Nephron (organoid): ENCODE measurements at regions not wholly inside any gene's neighbourhood (a gene's known extent, or its start where the extent isn't known, plus 50 kb on each side); places are given as distances from the start of the nearest gene placed in this dataset.
"Not testable (repeated sequence)": the region's sequence is repeated elsewhere in the genome, so short reads cannot be mapped to it uniquely, and the experiment has no call there.

Experiments
- H3K27ac Mint-ChIP-seq, 3 experiments: 2 replicates each; pipeline ENCODE4 v1.8.0; 2020; ENCODE audit warnings: mixed read lengths in 3 of 3, mild to moderate bottlenecking in 2 of 3, moderate library complexity in 1 of 3
- H3K27me3 Mint-ChIP-seq: 2 replicates; pipeline ENCODE4 v1.8.0; 2021; ENCODE audit warnings: low read depth, mild to moderate bottlenecking, moderate library complexity, mixed read lengths
- H3K36me3 Mint-ChIP-seq: 2 replicates; pipeline ENCODE4 v1.8.0; 2020; ENCODE audit warnings: low read depth, mixed read lengths
- H3K4me1 Mint-ChIP-seq: 2 replicates; pipeline ENCODE4 v1.8.0; 2020; ENCODE audit warnings: mixed read lengths
- H3K4me3 Mint-ChIP-seq, 3 experiments: 2 replicates each; pipeline ENCODE4 v1.8.0; 2020; ENCODE audit warnings: mild to moderate bottlenecking in 3 of 3, mixed read lengths in 3 of 3, moderate library complexity in 2 of 3
- H3K9me3 Mint-ChIP-seq: 2 replicates; pipeline ENCODE4 v1.8.0; 2020; ENCODE audit warnings: mixed read lengths
- CTCF ChIP-seq, 3 experiments: fragments of 200-600 bp; sonication (generic); IDR thresholded peaks; one replicate each; pipeline ENCODE4 v1.5.0; 2021; ENCODE audit warnings: antibody characterized with exemption in 3 of 3; ENCODE audit not compliant: unreplicated experiment in 3 of 3

GRCh38 chr11:45737056-45737455, 67.9 kb upstream of the SLC35C1 start:
- H3K27me3 Mint-ChIP-seq = peaks cover 6% of the 10 kb centered on the region
- peaks cover 8% of the 10 kb centered on the region for H3K9me3 Mint-ChIP-seq
- H3K4me3 Mint-ChIP-seq = no peak overlapping the region
- no peak for TF ChIP-seq CTCF (IDR thresholded peaks at IDR 0.05; ENCODE audit: unreplicated experiment in 3 of 3)
- no peaks in the 10 kb centered on the region for H3K36me3 Mint-ChIP-seq
- no peak overlapping the region for H3K27ac Mint-ChIP-seq
- H3K4me1 Mint-ChIP-seq = peaks cover 11% of the 10 kb centered on the region

GRCh38 chr11:45736424-45736823, 68.5 kb upstream of the SLC35C1 start:
- TF ChIP-seq CTCF (IDR thresholded peaks at IDR 0.05; ENCODE audit: unreplicated experiment in 3 of 3) = no peak
- Mint-ChIP-seq H3K27me3 (peaks cover 6% of the 10 kb centered on the region), H3K4me1 (peaks cover 11% of the 10 kb centered on the region), H3K27ac (no peak overlapping the region), H3K4me3 (no peak overlapping the region), H3K9me3 (peaks cover 8% of the 10 kb centered on the region), H3K36me3 (no peaks in the 10 kb centered on the region)

GRCh38 chr11:45733176-45733575, 67.8 kb upstream of the CHST1 start:
- H3K27ac Mint-ChIP-seq = no peak overlapping the region
- H3K36me3 Mint-ChIP-seq = no peaks in the 10 kb centered on the region
- TF ChIP-seq CTCF (IDR thresholded peaks at IDR 0.05; ENCODE audit: unreplicated experiment in 3 of 3) = no peak
- H3K9me3 Mint-ChIP-seq = peaks cover 8% of the 10 kb centered on the region
- H3K27me3 Mint-ChIP-seq = peaks cover 6% of the 10 kb centered on the region
- H3K4me3 Mint-ChIP-seq = no peak overlapping the region
- no peaks in the 10 kb centered on the region for H3K4me1 Mint-ChIP-seq

GRCh38 chr11:45732343-45732742, 66.9 kb upstream of the CHST1 start:
- peaks cover 8% of the 10 kb centered on the region for H3K9me3 Mint-ChIP-seq
- no peaks in the 10 kb centered on the region for H3K36me3 Mint-ChIP-seq

GRCh38 chr11:45731171-45731570, 65.7 kb upstream of the CHST1 start:
- H3K9me3 Mint-ChIP-seq, H3K4me1 Mint-ChIP-seq, H3K36me3 Mint-ChIP-seq, H3K27ac Mint-ChIP-seq, H3K27me3 Mint-ChIP-seq, H3K4me3 Mint-ChIP-seq: not testable (repeated sequence)

More at GRCh38 chr11:45732343-45732742, 66.9 kb upstream of the CHST1 start:
- H3K27me3 Mint-ChIP-seq = peaks cover 6% of the 10 kb centered on the region
- no peak overlapping the region for H3K27ac Mint-ChIP-seq
- no peak overlapping the region for H3K4me3 Mint-ChIP-seq
- no peaks in the 10 kb centered on the region for H3K4me1 Mint-ChIP-seq
- TF ChIP-seq CTCF (IDR thresholded peaks at IDR 0.05; ENCODE audit: unreplicated experiment in 3 of 3) = no peak

GRCh38 chr11:45730014-45730413, 64.6 kb upstream of the CHST1 start:
- no peak for TF ChIP-seq CTCF (IDR thresholded peaks at IDR 0.05; ENCODE audit: unreplicated experiment in 3 of 3)
- Mint-ChIP-seq H3K27me3 (peaks cover 7% of the 10 kb centered on the region), H3K9me3 (no peaks in the 10 kb centered on the region), H3K36me3 (no peaks in the 10 kb centered on the region), H3K27ac (no peak overlapping the region), H3K4me1 (peaks cover 10% of the 10 kb centered on the region), H3K4me3 (no peak overlapping the region)
